ENCODE measurements at regions not wholly inside any gene's neighbourhood (a gene's known extent, or its start where the extent isn't known, plus 50 kb on each side); places are given as distances from the start of the nearest gene placed in this dataset.

- Histone ChIP-seq H3K4ac (ENCODE audit: low read depth, low read length) (no peak overlapping the region), H2BK120ac (ENCODE audit: low read depth, low read length, poor library complexity, severe bottlenecking) (no peak overlapping the region), H2BK20ac (ENCODE audit: low read depth, low read length, poor library complexity, severe bottlenecking) (no peak overlapping the region), H4K20me1 (ENCODE audit: control insufficient read depth, insufficient read depth, insufficient read length) (no peaks in the 10 kb centered on the region), H3T11ph (ENCODE audit: low read length) (no peak overlapping the region), H4K8ac (replicated peaks; ENCODE audit: insufficient read length, low read depth, low read length) (no peak overlapping the region), H3K4me2 (ENCODE audit: insufficient read depth, insufficient read length, low read length) (no peak overlapping the region), H4K5ac (ENCODE audit: insufficient read length, low read depth, low read length) (no peak overlapping the region), H3K27me3 (ENCODE audit: insufficient read depth, low read length) (no peaks in the 10 kb centered on the region), H3K18ac (ENCODE audit: insufficient read length, low read depth, low read length) (no peak overlapping the region), H2AK5ac (ENCODE audit: insufficient read length, low read length) (no peak overlapping the region), H3K23ac (ENCODE audit: insufficient read length, low read depth, low read length) (no peak overlapping the region), H3K14ac (ENCODE audit: insufficient read depth, low read length) (no peak overlapping the region), H3K56ac (ENCODE audit: insufficient read length, low read depth, low read length) (no peak overlapping the region), H4K91ac (ENCODE audit: insufficient read length, low read depth, low read length) (no peak overlapping the region), H3K79me1 (ENCODE audit: insufficient read depth, low read depth, low read length, poor library complexity, severe bottlenecking) (no peaks in the 10 kb centered on the region), H3K4me1 (ENCODE audit: insufficient read depth, low read length) (no peaks in the 10 kb centered on the region; the same call in 1 of the 2 replicates), H2AFZ (ENCODE audit: low read length) (no peak overlapping the region), H3K23me2 (ENCODE audit: insufficient read length, low read depth, low read length, poor library complexity, severe bottlenecking) (no peaks in the 10 kb centered on the region), H3K27ac (ENCODE audit: insufficient read length, low read depth, low read length) (peak overlapping the region; percentile 69), H3K9ac (ENCODE audit: extremely low read depth, insufficient read length, low read length) (no peak overlapping the region), H3K79me2 (ENCODE audit: insufficient read depth, low read length) (no peaks in the 10 kb centered on the region), H2BK15ac (ENCODE audit: low read depth, low read length) (no peak overlapping the region), H3K9me3 (ENCODE audit: control insufficient read depth, low read depth, low read length) (no peaks in the 10 kb centered on the region), H2BK12ac (ENCODE audit: insufficient read length, low read depth, low read length) (no peak overlapping the region), H2BK5ac (ENCODE audit: insufficient read length, low read length) (no peak overlapping the region)
- Mint-ChIP-seq H3K36me3 (ENCODE audit: insufficient read depth in 1 of 3, low read depth in 3 of 3) (no peaks in the 10 kb centered on the region; a peak in 1 of 7 replicates), H3K9me3 (peaks cover 2 to 3% of the 10 kb centered on the region in 2 experiments; a peak in 1 of 5 replicates), H3K4me3 (no peak overlapping the region; a peak in 1 of 5 replicates), H3K4me1 (peaks cover 19 to 24% of the 10 kb centered on the region in 2 experiments), H3K27me3 (ENCODE audit: low read depth) (no peaks in the 10 kb centered on the region), H3K27ac (peak overlapping the region; percentile 76 to 94 (median 90); a peak in 6 of 7 replicates)
- DNase-seq: peak; percentile 33
- no peak for TF ChIP-seq CTCF (conservative IDR thresholded peaks at IDR 0.05)
- WGBS (ENCODE audit: extremely low coverage, insufficient read length, low lambda C conversion rate): no CpG with 5 or more reads among the region's 3 CpGs
These were observed 1092.5 kb upstream of the SEMA6A start for GRCh38 chr5:117667105-117667504.
